ENCODE measurements at regions not wholly inside any gene's neighbourhood (a gene's known extent, or its start where the extent isn't known, plus 50 kb on each side); places are given as distances from the start of the nearest gene placed in this dataset.

DNA sequence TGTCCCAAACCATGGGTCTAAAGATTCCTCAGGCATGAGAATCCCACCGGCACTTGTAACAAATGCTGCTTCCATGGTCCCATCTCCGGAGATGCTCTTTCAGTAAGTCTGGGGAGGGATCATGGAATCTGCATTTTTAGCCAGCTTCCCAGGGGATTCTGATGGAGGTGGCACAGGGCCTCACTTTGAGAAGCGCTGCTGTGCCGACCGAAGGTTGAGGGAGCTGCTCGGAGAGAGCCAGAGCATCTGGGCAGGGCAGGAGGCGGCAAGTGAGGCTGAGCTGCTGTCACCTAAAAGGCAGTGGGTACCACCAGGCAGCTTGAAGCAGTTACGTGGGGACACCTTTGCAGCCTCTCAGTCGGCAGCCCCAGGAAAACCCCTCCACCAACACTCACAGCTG is 100.2 kb upstream of the CDYL start:
- TF ChIP-seq, protein P1, sequence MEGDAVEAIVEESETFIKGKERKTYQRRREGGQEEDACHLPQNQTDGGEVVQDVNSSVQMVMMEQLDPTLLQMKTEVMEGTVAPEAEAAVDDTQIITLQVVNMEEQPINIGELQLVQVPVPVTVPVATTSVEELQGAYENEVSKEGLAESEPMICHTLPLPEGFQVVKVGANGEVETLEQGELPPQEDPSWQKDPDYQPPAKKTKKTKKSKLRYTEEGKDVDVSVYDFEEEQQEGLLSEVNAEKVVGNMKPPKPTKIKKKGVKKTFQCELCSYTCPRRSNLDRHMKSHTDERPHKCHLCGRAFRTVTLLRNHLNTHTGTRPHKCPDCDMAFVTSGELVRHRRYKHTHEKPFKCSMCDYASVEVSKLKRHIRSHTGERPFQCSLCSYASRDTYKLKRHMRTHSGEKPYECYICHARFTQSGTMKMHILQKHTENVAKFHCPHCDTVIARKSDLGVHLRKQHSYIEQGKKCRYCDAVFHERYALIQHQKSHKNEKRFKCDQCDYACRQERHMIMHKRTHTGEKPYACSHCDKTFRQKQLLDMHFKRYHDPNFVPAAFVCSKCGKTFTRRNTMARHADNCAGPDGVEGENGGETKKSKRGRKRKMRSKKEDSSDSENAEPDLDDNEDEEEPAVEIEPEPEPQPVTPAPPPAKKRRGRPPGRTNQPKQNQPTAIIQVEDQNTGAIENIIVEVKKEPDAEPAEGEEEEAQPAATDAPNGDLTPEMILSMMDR (conservative IDR thresholded peaks at IDR 0.05; ENCODE audit: low read depth in 2 of 2): no peak
- no peak for TF ChIP-seq ZNF331 (CRISPR knock-in tag; IDR thresholded peaks at IDR 0.05; ENCODE audit: low read depth)
- TF ChIP-seq STAT1 (IDR thresholded peaks at IDR 0.05; ENCODE audit: unreplicated experiment): no peak
- TF ChIP-seq EZH2 (IDR thresholded peaks at IDR 0.05; ENCODE audit: low read depth, unreplicated experiment): no peak
- TF ChIP-seq, protein P2, sequence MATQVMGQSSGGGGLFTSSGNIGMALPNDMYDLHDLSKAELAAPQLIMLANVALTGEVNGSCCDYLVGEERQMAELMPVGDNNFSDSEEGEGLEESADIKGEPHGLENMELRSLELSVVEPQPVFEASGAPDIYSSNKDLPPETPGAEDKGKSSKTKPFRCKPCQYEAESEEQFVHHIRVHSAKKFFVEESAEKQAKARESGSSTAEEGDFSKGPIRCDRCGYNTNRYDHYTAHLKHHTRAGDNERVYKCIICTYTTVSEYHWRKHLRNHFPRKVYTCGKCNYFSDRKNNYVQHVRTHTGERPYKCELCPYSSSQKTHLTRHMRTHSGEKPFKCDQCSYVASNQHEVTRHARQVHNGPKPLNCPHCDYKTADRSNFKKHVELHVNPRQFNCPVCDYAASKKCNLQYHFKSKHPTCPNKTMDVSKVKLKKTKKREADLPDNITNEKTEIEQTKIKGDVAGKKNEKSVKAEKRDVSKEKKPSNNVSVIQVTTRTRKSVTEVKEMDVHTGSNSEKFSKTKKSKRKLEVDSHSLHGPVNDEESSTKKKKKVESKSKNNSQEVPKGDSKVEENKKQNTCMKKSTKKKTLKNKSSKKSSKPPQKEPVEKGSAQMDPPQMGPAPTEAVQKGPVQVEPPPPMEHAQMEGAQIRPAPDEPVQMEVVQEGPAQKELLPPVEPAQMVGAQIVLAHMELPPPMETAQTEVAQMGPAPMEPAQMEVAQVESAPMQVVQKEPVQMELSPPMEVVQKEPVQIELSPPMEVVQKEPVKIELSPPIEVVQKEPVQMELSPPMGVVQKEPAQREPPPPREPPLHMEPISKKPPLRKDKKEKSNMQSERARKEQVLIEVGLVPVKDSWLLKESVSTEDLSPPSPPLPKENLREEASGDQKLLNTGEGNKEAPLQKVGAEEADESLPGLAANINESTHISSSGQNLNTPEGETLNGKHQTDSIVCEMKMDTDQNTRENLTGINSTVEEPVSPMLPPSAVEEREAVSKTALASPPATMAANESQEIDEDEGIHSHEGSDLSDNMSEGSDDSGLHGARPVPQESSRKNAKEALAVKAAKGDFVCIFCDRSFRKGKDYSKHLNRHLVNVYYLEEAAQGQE (IDR thresholded peaks at IDR 0.05; ENCODE audit: unreplicated experiment): no peak
- no peak for TF ChIP-seq EZH2phosphoT487 (IDR thresholded peaks at IDR 0.05; ENCODE audit: unreplicated experiment)
- no peak for TF ChIP-seq JUNB (IDR thresholded peaks at IDR 0.05; ENCODE audit: unreplicated experiment)
- TF ChIP-seq, protein P3, sequence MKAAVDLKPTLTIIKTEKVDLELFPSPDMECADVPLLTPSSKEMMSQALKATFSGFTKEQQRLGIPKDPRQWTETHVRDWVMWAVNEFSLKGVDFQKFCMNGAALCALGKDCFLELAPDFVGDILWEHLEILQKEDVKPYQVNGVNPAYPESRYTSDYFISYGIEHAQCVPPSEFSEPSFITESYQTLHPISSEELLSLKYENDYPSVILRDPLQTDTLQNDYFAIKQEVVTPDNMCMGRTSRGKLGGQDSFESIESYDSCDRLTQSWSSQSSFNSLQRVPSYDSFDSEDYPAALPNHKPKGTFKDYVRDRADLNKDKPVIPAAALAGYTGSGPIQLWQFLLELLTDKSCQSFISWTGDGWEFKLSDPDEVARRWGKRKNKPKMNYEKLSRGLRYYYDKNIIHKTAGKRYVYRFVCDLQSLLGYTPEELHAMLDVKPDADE (IDR thresholded peaks at IDR 0.05): no peak
- TF ChIP-seq, protein P4, sequence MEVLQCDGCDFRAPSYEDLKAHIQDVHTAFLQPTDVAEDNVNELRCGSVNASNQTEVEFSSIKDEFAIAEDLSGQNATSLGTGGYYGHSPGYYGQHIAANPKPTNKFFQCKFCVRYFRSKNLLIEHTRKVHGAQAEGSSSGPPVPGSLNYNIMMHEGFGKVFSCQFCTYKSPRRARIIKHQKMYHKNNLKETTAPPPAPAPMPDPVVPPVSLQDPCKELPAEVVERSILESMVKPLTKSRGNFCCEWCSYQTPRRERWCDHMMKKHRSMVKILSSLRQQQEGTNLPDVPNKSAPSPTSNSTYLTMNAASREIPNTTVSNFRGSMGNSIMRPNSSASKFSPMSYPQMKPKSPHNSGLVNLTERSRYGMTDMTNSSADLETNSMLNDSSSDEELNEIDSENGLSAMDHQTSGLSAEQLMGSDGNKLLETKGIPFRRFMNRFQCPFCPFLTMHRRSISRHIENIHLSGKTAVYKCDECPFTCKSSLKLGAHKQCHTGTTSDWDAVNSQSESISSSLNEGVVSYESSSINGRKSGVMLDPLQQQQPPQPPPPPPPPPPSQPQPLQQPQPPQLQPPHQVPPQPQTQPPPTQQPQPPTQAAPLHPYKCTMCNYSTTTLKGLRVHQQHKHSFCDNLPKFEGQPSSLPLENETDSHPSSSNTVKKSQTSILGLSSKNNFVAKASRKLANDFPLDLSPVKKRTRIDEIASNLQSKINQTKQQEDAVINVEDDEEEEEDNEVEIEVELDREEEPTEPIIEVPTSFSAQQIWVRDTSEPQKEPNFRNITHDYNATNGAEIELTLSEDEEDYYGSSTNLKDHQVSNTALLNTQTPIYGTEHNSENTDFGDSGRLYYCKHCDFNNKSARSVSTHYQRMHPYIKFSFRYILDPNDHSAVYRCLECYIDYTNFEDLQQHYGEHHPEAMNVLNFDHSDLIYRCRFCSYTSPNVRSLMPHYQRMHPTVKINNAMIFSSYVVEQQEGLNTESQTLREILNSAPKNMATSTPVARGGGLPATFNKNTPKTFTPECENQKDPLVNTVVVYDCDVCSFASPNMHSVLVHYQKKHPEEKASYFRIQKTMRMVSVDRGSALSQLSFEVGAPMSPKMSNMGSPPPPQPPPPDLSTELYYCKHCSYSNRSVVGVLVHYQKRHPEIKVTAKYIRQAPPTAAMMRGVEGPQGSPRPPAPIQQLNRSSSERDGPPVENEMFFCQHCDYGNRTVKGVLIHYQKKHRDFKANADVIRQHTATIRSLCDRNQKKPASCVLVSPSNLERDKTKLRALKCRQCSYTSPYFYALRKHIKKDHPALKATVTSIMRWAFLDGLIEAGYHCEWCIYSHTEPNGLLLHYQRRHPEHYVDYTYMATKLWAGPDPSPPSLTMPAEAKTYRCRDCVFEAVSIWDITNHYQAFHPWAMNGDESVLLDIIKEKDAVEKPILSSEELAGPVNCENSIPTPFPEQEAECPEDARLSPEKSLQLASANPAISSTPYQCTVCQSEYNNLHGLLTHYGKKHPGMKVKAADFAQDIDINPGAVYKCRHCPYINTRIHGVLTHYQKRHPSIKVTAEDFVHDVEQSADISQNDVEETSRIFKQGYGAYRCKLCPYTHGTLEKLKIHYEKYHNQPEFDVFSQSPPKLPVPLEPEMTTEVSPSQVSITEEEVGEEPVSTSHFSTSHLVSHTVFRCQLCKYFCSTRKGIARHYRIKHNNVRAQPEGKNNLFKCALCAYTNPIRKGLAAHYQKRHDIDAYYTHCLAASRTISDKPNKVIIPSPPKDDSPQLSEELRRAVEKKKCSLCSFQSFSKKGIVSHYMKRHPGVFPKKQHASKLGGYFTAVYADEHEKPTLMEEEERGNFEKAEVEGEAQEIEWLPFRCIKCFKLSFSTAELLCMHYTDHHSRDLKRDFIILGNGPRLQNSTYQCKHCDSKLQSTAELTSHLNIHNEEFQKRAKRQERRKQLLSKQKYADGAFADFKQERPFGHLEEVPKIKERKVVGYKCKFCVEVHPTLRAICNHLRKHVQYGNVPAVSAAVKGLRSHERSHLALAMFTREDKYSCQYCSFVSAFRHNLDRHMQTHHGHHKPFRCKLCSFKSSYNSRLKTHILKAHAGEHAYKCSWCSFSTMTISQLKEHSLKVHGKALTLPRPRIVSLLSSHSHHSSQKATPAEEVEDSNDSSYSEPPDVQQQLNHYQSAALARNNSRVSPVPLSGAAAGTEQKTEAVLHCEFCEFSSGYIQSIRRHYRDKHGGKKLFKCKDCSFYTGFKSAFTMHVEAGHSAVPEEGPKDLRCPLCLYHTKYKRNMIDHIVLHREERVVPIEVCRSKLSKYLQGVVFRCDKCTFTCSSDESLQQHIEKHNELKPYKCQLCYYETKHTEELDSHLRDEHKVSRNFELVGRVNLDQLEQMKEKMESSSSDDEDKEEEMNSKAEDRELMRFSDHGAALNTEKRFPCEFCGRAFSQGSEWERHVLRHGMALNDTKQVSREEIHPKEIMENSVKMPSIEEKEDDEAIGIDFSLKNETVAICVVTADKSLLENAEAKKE (CRISPR knock-in tag; IDR thresholded peaks at IDR 0.05): no peak
- TF ChIP-seq POLR2AphosphoS5 (IDR thresholded peaks at IDR 0.05; ENCODE audit: low read depth): no peak
- no peak for TF ChIP-seq ZNF114 (CRISPR knock-in tag; IDR thresholded peaks at IDR 0.05)
- ATAC-seq: no peak

More for the DNA sequence above, 100.2 kb upstream of the CDYL start:
- H3K4me2 ChIP-seq: no peak overlapping the region
- H3K27me3 ChIP-seq (ENCODE audit: insufficient read depth): no peaks in the 10 kb centered on the region
- H2AFZ ChIP-seq: no peak overlapping the region
- Mint-ChIP-seq H3K36me3 (ENCODE audit: low read depth) (no peaks in the 10 kb centered on the region; the same call in 2 of the 3 replicates), H3K4me3 (no peak overlapping the region), H3K27me3 (ENCODE audit: insufficient read depth, low read depth, poor library complexity) (peaks cover 5% of the 10 kb centered on the region), H3K4me1 (peaks cover 24% of the 10 kb centered on the region), H3K27ac (no peak overlapping the region), H3K9me3 (no peaks in the 10 kb centered on the region)
- no peak for DNase-seq (ENCODE audit: low spot score)
- no peaks in the 10 kb centered on the region for H3K36me3 ChIP-seq (ENCODE audit: insufficient read depth)
- H4K20me1 ChIP-seq (replicated peaks; ENCODE audit: insufficient read depth): no peaks in the 10 kb centered on the region
- H3K9me2 ChIP-seq (ENCODE audit: insufficient read depth): 0 out of 2 replicates have a peak, but pooled peaks cover 6% of the 10 kb centered on the region
- H3K79me2 ChIP-seq (replicated peaks; ENCODE audit: insufficient read depth): no peaks in the 10 kb centered on the region
- no peak overlapping the region for H3K27ac ChIP-seq (ENCODE audit: low read depth)
- no peak overlapping the region for H3K4me3 ChIP-seq
- H3K4me1 ChIP-seq (ENCODE audit: insufficient read depth): no peaks in the 10 kb centered on the region; the same call in 1 of the 2 replicates
- H3F3A ChIP-seq (replicated peaks; ENCODE audit: low read depth): no peaks in the 10 kb centered on the region

Data from GM23338 (cell line).